Ishikawa (cell line): ENCODE measurements at regions not wholly inside any gene's neighbourhood (a gene's known extent, or its start where the extent isn't known, plus 50 kb on each side); places are given as distances from the start of the nearest gene placed in this dataset.

Experiments
- CEBPB ChIP-seq: IDR thresholded peaks from 2 replicates; pipeline ENCODE4 v1.6.1; 2012
- CREB1 ChIP-seq: IDR thresholded peaks from 2 replicates; pipeline ENCODE4 v1.6.1; 2012; ENCODE audit warnings: low read depth
- EGR1 ChIP-seq: IDR thresholded peaks from 2 replicates; pipeline ENCODE4 v1.6.1; 2012
- EP300 ChIP-seq: IDR thresholded peaks from 2 replicates; pipeline ENCODE4 v1.6.1; 2012; ENCODE audit warnings: borderline replicate concordance
- FOXM1 ChIP-seq: IDR thresholded peaks from 2 replicates; pipeline ENCODE4 v1.6.1; 2012; ENCODE audit warnings: low read depth, borderline replicate concordance
- MAX ChIP-seq: IDR thresholded peaks from 2 replicates; pipeline ENCODE4 v1.6.1; 2012
- NFIC ChIP-seq: IDR thresholded peaks from 2 replicates; pipeline ENCODE4 v1.6.1; 2012
- RAD21 ChIP-seq: IDR thresholded peaks from 2 replicates; pipeline ENCODE4 v1.6.1; 2012; ENCODE audit warnings: low read depth
- REST ChIP-seq: IDR thresholded peaks from 2 replicates; pipeline ENCODE4 v1.6.1; 2012; ENCODE audit warnings: low read depth, mild to moderate bottlenecking
- TAF1 ChIP-seq: IDR thresholded peaks from 2 replicates; pipeline ENCODE4 v1.6.1; 2012; ENCODE audit warnings: low read depth, mild to moderate bottlenecking
- TCF12 ChIP-seq: IDR thresholded peaks from 2 replicates; pipeline ENCODE4 v1.6.1; 2012; ENCODE audit warnings: low read depth
- TEAD4 ChIP-seq: IDR thresholded peaks from 2 replicates; pipeline ENCODE4 v1.6.1; 2012
- YY1 ChIP-seq: IDR thresholded peaks from 2 replicates; pipeline ENCODE4 v1.6.1; 2012; ENCODE audit warnings: low read depth
- ZBTB7A ChIP-seq: IDR thresholded peaks from 2 replicates; pipeline ENCODE4 v1.6.1; 2012; ENCODE audit warnings: low read depth
- TF ChIP-seq, protein P1 (sequence below): IDR thresholded peaks from 2 replicates; pipeline ENCODE4 v1.6.1; 2012

- TF ChIP-seq REST, result no peak
These were observed 1337.8 kb downstream of the AMY1C start for GRCh38 chr1:105087506-105087905.

GRCh38 chr1:105088166-105088565 lies 1338.5 kb downstream of the AMY1C start:
- TF ChIP-seq EGR1 (no peak), RAD21 (no peak), EP300 (no peak), ZBTB7A (no peak), TAF1 (no peak), FOXM1 (no peak), MAX (no peak), TEAD4 (no peak), CREB1 (no peak), YY1 (no peak), TCF12 (no peak), CEBPB (no peak)
- TF ChIP-seq, protein P1, sequence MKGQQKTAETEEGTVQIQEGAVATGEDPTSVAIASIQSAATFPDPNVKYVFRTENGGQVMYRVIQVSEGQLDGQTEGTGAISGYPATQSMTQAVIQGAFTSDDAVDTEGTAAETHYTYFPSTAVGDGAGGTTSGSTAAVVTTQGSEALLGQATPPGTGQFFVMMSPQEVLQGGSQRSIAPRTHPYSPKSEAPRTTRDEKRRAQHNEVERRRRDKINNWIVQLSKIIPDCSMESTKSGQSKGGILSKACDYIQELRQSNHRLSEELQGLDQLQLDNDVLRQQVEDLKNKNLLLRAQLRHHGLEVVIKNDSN, result no peak

GRCh38 chr1:105100102-105100501 lies 1350.4 kb downstream of the AMY1C start:
- TF ChIP-seq TAF1 (no peak), NFIC (no peak), CREB1 (no peak), CEBPB (no peak), ZBTB7A (no peak), EP300 (no peak), RAD21 (no peak), FOXM1 (no peak), YY1 (no peak), REST (no peak), TCF12 (no peak), MAX (no peak)
- TF ChIP-seq, protein P1, result no peak

- TF ChIP-seq TAF1 (no peak), MAX (no peak), ZBTB7A (no peak), EP300 (no peak), FOXM1 (no peak), TEAD4 (no peak), YY1 (no peak), EGR1 (no peak), TCF12 (no peak), CREB1 (no peak), RAD21 (no peak), NFIC (no peak), CEBPB (no peak), REST (no peak)
- TF ChIP-seq, protein P1, result no peak
These were observed 1351.6 kb downstream of the AMY1C start for GRCh38 chr1:105101261-105101660.
